HG02610 (cell line): ENCODE measurements at regions not wholly inside any gene's neighbourhood (a gene's known extent, or its start where the extent isn't known, plus 50 kb on each side); places are given as distances from the start of the nearest gene placed in this dataset.

ENCODE experiments used
- ATAC-seq: cut with Tn5 transposase; IDR thresholded peaks from one replicate; pipeline ENCODE4 v1.9.1; 2021; ENCODE audit warnings: mild to moderate bottlenecking, moderate library complexity; ENCODE audit not compliant: unreplicated experiment

DNA sequence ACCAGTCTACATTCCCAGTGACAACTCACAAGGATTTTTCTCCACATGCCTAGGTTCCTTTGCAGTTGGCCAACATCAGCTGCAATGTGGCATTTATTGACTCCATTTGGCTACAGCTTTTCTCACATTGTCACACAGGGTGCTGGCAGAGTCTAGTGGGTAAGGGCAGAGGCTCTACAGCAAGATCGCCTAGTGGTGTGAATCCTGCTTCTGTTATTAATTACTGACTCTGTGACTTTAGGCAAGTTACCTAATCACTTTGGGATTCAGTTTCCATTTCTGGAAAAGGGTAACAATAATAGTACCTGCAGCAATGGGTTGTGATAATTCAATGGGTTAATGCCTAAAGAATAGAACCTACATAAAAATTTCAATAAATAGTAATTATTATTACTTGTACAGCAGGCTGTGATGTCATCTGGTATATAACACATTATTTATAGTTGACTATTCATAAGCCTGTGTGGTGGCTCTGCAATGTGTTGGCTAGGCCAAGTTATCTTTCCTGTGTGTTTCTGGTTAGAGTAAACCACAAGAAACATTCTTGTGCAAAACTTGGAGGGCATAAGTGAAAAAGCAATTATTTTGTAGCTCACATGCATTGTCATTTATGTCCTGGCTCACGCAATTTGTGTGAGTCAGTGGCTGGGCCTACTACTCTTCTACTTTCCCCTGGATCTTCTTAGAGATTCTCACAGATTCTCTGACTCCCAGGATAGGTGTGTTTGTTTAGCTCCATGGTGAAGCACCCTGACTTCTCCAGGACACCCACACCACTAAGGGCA, 59.5 kb downstream of the PTGS2 start:
- ATAC-seq: peak; percentile 20

DNA sequence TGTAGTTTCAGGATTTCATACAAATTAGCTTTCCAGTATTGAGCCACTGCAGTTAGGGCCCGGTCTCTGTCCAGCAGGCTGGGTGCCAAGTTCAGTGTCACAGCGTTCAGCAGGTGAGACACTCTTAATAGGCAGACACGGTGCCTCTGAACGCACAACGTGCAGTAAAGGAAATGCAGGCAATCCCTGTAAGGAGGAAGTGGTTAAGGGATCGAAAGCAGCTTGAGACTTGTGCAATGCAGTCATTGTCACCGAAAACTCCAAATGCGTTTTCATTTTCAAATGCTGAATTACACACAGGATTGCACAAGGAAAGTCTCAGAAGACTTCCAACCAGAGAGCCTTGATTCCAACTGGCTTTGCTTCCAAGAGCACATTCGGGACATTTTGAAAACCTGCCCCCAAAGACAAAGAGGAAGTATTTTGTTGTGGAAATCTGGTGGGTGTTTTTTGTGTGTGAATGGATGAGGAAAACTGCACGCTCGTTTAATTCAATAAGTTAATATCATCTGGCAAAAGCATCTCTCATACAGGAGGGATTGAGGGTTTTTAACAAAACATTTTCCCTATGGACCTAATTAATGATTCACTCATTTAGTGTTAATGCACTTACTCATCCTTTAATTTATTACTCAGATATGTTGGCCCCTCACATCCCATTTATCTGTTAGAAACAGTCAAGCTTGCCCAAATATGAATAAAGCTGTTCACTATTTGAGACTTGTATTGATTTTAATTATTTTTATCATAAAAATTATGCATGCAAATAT, 61.6 kb downstream of the PTGS2 start:
- ATAC-seq: peak; percentile 99

DNA sequence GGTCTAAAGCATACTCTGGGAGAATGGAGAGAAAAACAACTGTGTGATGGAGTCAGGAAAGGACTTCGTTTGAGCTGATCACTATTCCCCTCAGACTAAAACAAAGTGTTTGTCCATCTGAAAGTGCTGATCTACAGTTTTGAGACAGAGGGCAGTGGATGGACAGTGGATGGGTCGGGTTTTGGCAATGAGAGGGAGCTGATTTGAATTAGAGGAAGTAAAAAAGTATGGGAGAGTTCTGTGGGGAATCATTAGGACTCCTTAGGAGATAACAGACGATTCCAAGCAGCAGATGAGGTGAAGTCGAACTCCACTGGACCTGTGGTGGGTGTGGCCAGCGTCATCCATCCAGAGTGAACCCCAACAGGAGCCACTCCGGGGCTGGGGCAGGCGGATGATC, 62.3 kb downstream of the PTGS2 start:
- ATAC-seq: peak; percentile 17

DNA sequence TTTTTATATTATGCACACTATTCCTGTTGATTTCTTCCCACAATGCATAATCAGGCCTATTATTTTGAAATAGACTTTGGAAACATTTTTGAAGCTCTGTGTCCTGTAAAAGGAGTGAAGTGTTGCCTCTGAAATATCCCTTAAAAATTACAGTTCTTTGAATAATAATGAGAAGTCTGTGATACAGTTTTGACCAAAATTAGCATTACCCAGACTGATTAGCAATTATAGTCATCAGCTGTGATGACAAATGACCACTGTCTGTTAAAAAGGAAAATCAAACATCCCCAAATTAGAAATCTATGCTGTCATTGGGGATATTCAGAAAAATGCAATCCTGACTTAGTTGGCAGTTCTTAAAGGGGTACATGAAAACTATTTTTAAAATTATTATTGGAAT, 63.7 kb downstream of the PTGS2 start:
- no peak for ATAC-seq

DNA sequence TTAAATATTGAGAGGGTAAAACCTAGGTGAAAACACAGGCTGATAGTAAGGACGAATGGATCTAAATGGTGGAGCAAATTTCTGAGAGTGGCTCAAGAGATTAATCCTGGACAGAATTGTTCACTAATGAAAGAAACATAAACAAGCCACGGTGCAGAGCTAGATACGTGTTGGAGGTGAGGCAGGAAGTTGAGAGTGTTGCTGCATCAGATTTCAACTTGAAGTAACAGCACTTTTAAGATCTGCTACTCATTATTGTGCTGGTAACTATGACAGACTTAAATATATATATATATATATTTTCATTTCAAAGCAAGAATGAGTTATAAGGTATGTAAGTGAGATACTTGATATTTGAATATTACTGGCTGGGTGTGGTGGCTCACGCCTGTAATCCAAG, 64.9 kb downstream of the PTGS2 start:
- no peak for ATAC-seq

DNA sequence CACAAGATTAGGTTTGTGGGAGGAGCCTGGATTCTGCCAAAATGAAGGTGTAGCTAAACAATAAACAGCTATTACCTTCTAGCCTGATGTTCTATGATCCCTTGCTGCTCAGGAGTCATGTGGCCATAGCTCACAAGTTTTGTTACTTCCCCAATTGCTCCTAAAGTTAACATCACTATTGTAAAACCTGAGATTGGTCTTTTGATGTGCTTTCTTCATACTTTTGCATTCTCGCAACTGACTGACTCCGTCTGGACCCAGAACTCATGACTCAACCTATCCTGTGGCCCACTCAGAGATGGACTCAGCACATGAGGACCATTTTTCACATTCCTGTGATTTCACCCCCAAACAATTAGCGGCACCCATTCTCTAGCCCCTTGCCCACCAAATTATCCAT, 69.1 kb downstream of the PTGS2 start:
- ATAC-seq: no peak

DNA sequence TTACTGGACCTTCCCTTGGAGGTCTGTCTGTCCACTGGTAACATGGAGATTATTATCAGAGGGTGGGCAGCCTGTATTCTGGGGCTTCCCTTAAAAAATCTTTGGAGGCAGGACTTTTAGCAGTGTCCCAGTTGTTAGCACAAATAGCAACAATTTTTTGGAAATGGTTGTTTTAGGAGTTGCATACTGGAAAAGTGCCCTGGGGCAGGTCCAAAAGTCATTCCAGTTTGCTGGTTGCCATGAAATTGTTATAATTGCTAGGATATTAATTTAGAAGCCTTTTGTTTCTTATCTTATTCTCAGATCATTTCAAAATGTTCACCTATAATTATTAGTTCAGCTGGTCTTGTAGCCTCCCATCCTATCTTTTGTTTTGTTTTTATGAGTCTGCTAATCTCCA, 71.0 kb downstream of the PTGS2 start:
- ATAC-seq: no peak

DNA sequence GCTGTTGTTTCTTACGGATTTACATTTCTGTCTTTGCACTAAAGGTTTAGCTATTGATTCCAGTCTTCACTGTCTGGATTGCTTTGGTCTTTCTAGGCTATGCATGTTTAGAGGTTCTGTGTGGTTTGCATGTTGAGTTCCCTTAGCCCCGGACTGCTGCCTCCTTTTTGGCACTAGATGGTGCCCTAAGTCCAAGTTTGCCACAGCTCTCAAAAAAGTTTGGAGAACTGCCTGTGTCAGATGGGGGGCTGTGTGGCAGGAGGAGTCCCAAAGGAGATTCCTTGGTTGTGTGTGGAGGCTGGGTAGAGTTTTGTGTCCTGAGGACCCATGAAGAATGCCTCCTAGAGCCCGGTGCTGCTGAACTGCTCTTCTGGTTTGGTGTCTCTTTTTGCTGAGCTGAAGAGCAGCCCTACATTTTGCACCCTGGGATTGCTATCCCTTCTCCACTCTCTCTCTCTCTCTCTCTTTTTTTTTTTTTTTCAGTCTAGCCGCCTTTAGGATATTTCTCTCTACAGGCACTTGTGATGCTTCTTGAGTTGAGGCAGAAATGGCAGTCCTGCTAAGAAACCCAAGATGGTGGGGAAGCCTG, 74.4 kb downstream of the PTGS2 start:
- peak; percentile 72 for ATAC-seq

DNA sequence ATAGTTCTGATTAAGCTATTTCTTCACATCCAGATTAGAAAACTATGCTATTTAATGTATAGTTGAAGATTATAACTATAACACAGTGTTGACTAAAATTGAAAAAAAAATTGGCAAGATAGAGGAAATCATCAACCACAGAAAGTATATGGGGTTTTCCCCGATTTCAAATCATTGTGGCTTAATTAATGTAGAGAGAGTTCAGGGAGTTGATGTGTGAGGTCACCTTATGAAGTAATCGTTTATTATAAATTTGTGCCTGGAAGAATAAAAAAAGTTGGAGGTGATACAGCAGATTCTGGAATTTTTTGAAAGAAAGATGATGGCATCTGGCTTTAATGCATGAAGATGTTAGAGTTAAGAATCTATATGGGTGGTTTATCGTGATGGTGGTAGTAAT, 84.3 kb downstream of the PTGS2 start:
- no peak for ATAC-seq

DNA sequence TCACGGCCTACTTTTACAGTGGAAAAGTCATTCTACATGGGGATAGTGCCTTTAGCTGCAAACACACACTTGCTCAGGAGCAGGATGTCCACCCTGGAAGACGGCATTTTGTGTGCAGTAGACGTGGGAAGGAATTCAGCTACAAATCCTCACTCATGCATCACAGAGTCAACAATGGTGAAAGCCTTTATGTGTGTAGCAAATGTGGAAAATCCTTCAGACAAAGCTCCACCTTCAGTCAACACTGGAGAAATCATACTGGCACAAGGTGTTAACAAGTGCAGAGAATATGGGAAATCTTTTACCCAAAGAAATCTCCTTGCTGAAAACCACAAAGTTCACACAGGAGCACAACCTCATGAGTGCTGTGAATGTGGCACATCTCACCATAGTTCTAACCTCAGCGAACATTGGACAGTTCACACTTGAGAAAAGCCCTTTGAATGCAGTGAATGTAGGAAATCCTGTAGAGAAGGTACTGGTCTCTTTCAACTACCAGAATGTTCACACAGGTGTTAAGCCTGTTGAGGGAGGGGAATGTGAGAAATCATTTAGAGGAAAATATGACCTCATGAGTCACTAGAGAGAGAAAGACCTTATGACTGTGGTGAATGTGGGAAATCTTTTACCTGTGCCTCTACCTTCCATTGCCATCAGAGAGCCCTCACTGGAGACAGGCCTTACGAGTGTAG, 101.8 kb downstream of the PTGS2 start:
- no peak for ATAC-seq

DNA sequence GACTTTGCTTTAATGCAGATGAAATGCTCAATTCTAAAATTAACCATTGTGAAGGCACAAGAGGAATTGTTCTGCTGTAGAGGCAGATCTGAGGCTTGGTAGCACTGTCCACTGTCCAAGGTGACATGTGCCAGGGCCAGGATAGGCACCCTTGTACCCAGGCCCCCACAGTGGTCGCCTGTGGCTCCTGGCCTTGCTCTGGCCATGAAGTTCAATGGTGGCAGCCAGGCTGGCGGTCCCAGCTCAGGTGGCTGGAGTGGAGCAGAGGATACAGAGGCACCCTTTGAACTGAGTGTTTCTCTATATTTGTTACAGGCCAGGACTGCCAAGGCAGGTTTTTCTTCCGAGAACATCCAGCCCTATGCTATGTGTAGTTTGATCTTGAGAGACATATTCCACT, 102.6 kb downstream of the PTGS2 start:
- no peak for ATAC-seq

DNA sequence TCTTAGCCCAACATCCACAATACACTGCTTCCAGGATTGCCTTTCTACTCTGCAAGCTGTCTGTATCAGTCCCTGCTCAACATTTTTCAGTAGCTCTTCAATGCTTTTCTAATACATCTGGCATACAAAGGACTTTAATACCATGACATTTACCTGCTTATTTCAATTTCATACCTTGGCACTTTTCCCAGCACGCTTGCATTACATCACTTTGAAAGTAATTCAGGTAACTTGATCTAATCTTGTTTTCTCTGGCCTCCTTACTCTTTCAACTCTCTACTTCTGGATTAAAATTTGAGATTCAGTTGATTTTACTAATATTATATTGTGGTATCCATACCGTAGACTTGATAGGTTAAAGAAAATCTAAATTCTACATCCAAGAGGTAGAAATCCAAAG, 103.0 kb downstream of the PTGS2 start:
- no peak for ATAC-seq

DNA sequence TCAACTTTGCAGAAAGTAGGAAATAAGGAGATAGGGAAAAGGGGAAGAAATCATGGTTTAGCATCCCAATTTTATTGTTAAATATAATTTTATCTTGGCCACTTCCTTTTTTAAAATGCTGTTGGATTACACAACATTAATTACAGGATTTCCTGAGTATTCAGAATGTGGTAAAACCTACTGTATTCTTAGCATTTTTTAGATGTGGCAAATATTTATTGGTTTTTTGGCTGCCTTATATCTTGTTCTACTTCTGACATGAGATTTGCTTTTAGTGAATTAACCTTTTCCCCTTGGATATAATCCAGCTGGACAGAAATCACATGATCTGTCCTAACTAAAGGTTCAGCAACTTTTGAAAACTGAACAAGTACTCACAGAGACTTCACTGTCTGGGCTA, 104.9 kb downstream of the PTGS2 start:
- no peak for ATAC-seq

DNA sequence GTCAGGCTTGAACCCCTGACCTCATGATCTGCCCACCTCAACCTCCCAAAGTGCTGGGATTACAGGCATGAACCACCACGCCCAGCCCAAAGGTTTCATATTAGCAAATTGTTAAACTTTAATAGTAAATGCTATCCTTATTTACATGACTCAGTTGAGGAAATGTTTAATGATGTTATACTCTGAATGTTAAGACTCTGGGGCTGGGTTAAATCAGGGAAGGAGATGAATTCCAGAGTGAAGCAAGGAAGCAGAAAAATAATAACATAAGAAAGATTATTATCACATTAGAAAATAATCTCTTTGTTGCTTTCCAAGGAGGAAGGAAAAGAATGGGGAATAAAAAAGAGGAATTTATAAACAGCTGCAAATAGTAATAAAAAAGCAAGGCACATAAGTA, 105.3 kb downstream of the PTGS2 start:
- ATAC-seq: no peak

DNA sequence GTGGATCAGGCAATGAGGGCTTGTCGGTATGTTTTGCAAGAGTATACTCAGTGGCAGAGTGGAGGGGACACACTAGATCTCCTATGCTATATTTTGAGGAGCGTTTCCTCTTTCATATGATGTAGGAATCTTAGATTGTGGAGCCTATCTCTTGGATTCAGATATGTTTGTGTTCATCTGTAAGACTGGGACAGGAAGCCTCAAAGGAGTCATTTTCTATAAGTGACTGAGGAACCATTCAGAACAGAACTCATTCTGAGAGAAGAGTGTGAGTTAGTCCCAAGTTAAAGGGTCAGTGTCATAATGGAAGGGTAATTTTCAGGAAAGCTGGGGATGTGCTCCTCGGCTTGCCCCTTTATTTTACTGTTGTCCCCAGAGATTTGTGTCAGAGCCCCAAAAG, 107.7 kb downstream of the PTGS2 start:
- ATAC-seq: no peak

DNA sequence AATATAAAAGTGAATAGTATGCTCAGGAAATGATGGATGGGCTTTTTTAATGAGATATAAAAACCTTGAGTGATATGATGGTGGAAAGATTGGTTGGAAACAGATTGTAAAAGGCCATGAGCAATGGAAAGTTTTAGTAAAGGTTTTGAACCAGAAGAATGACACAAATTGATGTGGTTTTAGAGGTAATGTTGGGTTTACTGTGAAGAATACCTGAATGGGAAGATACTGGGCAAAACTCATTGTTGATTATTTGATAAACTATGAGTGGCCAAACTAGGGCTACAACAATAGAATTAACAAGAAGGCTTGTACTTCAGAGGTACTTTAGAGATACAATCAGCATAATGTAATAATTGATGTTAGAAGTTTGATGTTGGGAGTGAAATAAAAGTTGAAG, 108.5 kb downstream of the PTGS2 start:
- ATAC-seq: no peak

DNA sequence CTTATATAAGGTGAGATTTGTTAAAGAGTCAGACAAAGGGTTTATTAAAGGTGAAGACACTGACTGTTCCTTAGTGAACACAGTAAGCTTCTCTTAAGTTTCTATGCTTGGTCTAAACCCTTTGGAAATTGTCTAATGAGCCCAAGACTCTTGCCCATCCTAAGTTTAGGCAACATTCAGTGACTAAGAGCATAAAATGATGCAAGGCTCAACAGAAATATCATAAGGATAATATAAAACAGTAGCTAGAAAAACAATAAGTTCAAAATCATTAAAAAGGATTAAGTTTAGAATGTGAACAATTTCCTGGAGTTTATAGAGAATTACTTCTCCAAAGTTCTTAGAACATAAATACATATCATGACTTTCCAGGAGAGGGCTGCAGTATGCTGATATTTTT, 108.9 kb upstream of the PDC start:
- no peak for ATAC-seq

DNA sequence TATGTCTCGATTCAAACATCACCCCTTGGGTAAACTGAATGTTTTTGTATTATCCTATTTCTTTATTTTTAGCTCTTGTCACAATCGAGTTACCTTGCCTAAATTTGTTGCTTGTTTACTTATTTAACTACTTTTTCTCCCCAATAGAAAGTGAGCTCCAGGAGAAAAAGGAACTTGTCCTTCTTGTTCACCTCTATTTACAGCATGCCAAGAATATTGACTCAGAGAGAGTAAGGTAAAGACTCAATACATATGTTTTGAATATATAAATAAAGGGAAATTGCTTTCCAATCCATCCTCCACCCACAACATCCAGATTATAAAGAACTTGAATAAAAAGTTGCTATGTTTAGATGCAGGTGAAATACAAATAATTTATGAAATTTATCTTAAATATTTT, 107.3 kb upstream of the PDC start:
- ATAC-seq: no peak

DNA sequence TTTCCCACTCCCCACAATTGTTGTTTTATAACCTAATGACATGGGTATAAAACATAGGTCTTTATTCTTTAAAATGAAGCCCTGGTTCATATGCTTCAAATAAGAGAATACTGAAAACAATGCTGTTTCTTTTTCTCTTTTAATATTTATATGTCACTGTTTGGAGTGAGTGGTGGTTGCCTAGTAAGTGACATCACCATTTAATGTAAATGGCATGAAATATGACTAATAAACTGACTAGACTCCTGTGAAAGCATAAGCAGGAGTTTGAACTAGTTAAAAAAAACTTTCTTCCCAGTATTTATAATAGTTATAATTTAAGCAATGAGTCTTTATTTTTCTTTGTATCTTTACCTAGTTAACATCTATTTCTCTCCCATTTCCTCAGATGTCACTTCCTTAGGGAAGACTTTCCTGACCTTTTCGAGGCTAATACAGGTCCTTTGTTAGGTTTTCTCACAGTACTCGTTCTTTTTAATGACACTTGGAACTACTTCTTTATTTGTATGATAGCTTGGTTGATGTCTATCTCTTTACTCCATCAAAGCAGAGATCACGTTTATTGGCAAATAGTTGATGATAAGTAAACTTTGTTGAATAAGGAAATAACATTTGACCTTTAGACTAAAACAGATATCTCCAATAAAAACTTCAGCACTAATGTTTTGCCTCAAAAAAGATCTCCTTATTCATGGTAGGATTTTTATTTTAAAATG, 105.4 kb upstream of the PDC start:
- ATAC-seq: no peak

DNA sequence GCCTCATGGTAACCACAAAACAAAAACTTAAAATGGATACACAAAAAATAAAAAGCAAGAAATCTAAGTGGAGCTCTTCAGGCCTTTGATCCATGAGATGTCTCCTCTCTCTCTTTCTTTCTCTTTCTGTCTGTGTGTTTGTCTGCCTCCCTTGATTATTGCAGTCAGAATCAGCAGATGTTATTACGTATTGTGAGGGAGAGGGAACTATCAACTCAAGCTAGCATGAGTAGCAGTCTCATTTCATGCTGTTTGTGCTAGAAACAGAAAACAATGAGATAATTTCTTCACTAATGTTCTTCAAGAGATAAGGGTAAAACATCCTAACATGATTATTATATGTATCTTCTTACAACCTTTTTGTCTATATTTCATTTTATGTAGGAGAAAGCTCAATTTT, 103.7 kb upstream of the PDC start:
- ATAC-seq: no peak

DNA sequence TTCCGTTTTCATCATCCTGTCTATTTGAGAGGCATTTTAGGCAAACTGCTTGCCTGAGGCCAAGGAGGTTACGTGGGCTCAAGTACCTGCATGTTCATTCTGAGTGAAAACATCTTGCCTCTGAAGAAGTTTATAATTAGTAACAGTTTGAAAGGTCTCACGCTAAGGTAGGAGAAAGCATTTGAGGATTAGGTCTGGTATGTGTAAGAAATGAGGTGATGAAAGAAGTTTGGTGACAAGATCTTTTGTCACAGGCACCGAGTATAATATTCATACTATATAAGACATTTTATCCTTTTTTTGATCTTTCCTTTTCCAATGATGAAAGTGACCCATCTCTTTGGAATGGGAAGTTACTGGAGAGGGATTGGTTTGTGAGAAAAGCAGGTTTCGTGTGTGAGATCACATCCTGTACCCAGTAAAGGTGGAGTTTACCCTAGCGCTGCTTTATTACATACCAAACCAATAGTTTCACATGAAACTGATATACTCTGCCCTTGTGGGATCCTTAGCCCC, 98.7 kb upstream of the PDC start:
- no peak for ATAC-seq
